ENCODE measurements at regions not wholly inside any gene's neighbourhood (a gene's known extent, or its start where the extent isn't known, plus 50 kb on each side); places are given as distances from the start of the nearest gene placed in this dataset.

GRCh38 chr18:39854291-39854690 is 2100.7 kb upstream of the PIK3C3 start:
- Histone ChIP-seq H3K9me3 (ENCODE audit: low read length) (no peaks in the 10 kb centered on the region), H3K4me1 (ENCODE audit: insufficient read depth, low read length, severe bottlenecking) (no peaks in the 10 kb centered on the region), H4K20me1 (ENCODE audit: insufficient read depth, low read length) (no peaks in the 10 kb centered on the region), H3K4me3 (ENCODE audit: low read depth, low read length, poor library complexity, severe bottlenecking) (no peak overlapping the region), H3F3A (ENCODE audit: insufficient read depth, low read length) (no peaks in the 10 kb centered on the region), H3K79me2 (ENCODE audit: insufficient read depth, low read length) (no peaks in the 10 kb centered on the region), H3K27ac (ENCODE audit: low read depth, low read length, poor library complexity, severe bottlenecking) (no peak overlapping the region), H3K9ac (ENCODE audit: low read length) (no peak overlapping the region), H3K36me3 (ENCODE audit: insufficient read depth, low read length) (no peaks in the 10 kb centered on the region), H3K9me2 (ENCODE audit: low read depth, low read length) (no peaks in the 10 kb centered on the region), H2AFZ (ENCODE audit: low read length) (no peak overlapping the region), H3K4me2 (ENCODE audit: low read length) (no peak overlapping the region), H3K27me3 (ENCODE audit: insufficient read depth, low read length) (no peaks in the 10 kb centered on the region)
- TF ChIP-seq, protein P1, sequence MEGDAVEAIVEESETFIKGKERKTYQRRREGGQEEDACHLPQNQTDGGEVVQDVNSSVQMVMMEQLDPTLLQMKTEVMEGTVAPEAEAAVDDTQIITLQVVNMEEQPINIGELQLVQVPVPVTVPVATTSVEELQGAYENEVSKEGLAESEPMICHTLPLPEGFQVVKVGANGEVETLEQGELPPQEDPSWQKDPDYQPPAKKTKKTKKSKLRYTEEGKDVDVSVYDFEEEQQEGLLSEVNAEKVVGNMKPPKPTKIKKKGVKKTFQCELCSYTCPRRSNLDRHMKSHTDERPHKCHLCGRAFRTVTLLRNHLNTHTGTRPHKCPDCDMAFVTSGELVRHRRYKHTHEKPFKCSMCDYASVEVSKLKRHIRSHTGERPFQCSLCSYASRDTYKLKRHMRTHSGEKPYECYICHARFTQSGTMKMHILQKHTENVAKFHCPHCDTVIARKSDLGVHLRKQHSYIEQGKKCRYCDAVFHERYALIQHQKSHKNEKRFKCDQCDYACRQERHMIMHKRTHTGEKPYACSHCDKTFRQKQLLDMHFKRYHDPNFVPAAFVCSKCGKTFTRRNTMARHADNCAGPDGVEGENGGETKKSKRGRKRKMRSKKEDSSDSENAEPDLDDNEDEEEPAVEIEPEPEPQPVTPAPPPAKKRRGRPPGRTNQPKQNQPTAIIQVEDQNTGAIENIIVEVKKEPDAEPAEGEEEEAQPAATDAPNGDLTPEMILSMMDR (IDR thresholded peaks at IDR 0.05; ENCODE audit: low read length), result no peak
- TF ChIP-seq EZH2 (IDR thresholded peaks at IDR 0.05; ENCODE audit: borderline replicate concordance, low read length), result no peak

DNA sequence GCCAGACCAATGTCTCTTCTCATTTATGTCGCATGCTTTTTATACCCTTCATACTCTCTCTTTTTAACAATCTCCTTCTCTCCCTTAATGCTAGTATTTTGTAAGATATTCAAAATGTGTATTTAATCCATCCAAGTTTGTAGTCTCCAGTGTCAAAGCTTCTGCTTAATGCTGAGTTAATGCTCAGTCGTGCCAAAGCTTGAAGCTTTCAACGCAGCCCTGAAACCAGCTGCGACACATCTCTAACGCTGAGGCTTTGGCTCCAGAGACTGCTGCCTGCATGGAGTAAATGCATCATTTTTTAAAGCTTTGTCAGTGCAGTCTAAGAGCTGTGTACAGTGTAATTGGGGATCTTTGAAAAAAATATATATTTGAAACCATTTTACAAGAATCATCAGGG is 2108.8 kb upstream of the PIK3C3 start:
- Histone ChIP-seq H3K9me3 (ENCODE audit: low read length) (no peaks in the 10 kb centered on the region), H3K9me2 (ENCODE audit: low read depth, low read length) (no peaks in the 10 kb centered on the region), H3K27ac (ENCODE audit: low read depth, low read length, poor library complexity, severe bottlenecking) (no peak overlapping the region), H3K9ac (ENCODE audit: low read length) (no peak overlapping the region), H3F3A (ENCODE audit: insufficient read depth, low read length) (no peaks in the 10 kb centered on the region), H3K4me2 (ENCODE audit: low read length) (no peak overlapping the region), H3K4me3 (ENCODE audit: low read depth, low read length, poor library complexity, severe bottlenecking) (no peak overlapping the region), H3K79me2 (ENCODE audit: insufficient read depth, low read length) (no peaks in the 10 kb centered on the region), H3K27me3 (ENCODE audit: insufficient read depth, low read length) (no peaks in the 10 kb centered on the region), H3K4me1 (ENCODE audit: insufficient read depth, low read length, severe bottlenecking) (no peaks in the 10 kb centered on the region), H4K20me1 (ENCODE audit: insufficient read depth, low read length) (no peaks in the 10 kb centered on the region), H3K36me3 (ENCODE audit: insufficient read depth, low read length) (no peaks in the 10 kb centered on the region), H2AFZ (ENCODE audit: low read length) (no peak overlapping the region)
- no peak for TF ChIP-seq EZH2 (IDR thresholded peaks at IDR 0.05; ENCODE audit: borderline replicate concordance, low read length)
- TF ChIP-seq, protein P1 (IDR thresholded peaks at IDR 0.05; ENCODE audit: low read length), result no peak

DNA sequence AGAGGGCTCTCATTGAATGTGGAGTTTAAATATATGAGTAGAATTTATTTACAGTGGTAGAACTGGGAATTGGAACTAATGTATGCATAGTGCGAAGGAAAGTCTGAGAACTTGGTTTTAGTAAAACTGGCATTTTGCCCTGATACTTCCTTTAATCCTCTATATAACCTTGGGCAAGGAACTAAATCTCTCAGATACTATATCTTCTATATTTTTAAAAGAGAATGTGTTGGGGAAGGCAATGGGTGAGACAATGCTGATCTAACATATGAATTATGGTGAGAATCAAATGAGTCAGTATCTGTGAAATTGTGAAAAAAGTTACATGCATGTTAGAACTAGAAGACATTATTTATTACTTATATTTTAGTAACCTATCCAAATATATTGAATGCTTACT is 2109.4 kb upstream of the PIK3C3 start:
- Histone ChIP-seq H3K27ac (ENCODE audit: low read depth, low read length, poor library complexity, severe bottlenecking) (no peak overlapping the region), H3F3A (ENCODE audit: insufficient read depth, low read length) (no peaks in the 10 kb centered on the region), H3K4me3 (ENCODE audit: low read depth, low read length, poor library complexity, severe bottlenecking) (no peak overlapping the region), H3K4me1 (ENCODE audit: insufficient read depth, low read length, severe bottlenecking) (no peaks in the 10 kb centered on the region), H3K36me3 (ENCODE audit: insufficient read depth, low read length) (no peaks in the 10 kb centered on the region), H3K9ac (ENCODE audit: low read length) (no peak overlapping the region), H3K27me3 (ENCODE audit: insufficient read depth, low read length) (no peaks in the 10 kb centered on the region), H3K9me2 (ENCODE audit: low read depth, low read length) (no peaks in the 10 kb centered on the region), H3K9me3 (ENCODE audit: low read length) (no peaks in the 10 kb centered on the region), H2AFZ (ENCODE audit: low read length) (no peak overlapping the region), H4K20me1 (ENCODE audit: insufficient read depth, low read length) (no peaks in the 10 kb centered on the region), H3K79me2 (ENCODE audit: insufficient read depth, low read length) (no peaks in the 10 kb centered on the region), H3K4me2 (ENCODE audit: low read length) (no peak overlapping the region)
- TF ChIP-seq, protein P1 (IDR thresholded peaks at IDR 0.05; ENCODE audit: low read length), result no peak
- TF ChIP-seq EZH2 (IDR thresholded peaks at IDR 0.05; ENCODE audit: borderline replicate concordance, low read length), result no peak
